HG03039 (cell line): ENCODE measurements at regions not wholly inside any gene's neighbourhood (a gene's known extent, or its start where the extent isn't known, plus 50 kb on each side); places are given as distances from the start of the nearest gene placed in this dataset.

Experiments
- ATAC-seq: cut with Tn5 transposase; IDR thresholded peaks from one replicate; pipeline ENCODE4 v1.9.1; 2021; ENCODE audit warnings: mild to moderate bottlenecking, moderate library complexity; ENCODE audit not compliant: unreplicated experiment

- no peak for ATAC-seq
These were observed 60.7 kb upstream of the GATA6 start for GRCh38 chr18:22108674-22109073.

GRCh38 chr18:22109535-22109934 is 59.9 kb upstream of the GATA6 start:
- ATAC-seq = no peak

GRCh38 chr18:22110461-22110924 is 58.9 kb upstream of the GATA6 start:
- ATAC-seq = no peak

GRCh38 chr18:22112215-22112614 is 57.2 kb upstream of the GATA6 start:
- ATAC-seq = no peak

- no peak for ATAC-seq
These were observed 56.1 kb upstream of the GATA6 start for GRCh38 chr18:22113144-22113844.

- ATAC-seq = no peak
These were observed 54.7 kb upstream of the GATA6 start for GRCh38 chr18:22114526-22115321.

GRCh38 chr18:22115573-22115972 is 53.8 kb upstream of the GATA6 start:
- no peak for ATAC-seq
